Ovary (tissue), 7 donors: ENCODE measurements at regions not wholly inside any gene's neighbourhood (a gene's known extent, or its start where the extent isn't known, plus 50 kb on each side); places are given as distances from the start of the nearest gene placed in this dataset.

Source experiments
- DNase-seq, 5 donors: peaks; one replicate each; pipeline ENCODE4 v3.0.0-alpha.2; 2019 to 2020
- H3K27ac ChIP-seq, 2 donors: fragments of 200-600 bp; one replicate each; pipeline versions ENCODE4 v1.5.1 to v1.8.0; 2019 to 2022
- H3K27me3 ChIP-seq: fragments of 200-600 bp; one replicate; pipeline ENCODE4 v1.8.0; 2022
- H3K36me3 ChIP-seq: fragments of 200-600 bp; sonication (generic); one replicate; pipeline ENCODE4 v1.5.1; 2019
- H3K4me1 ChIP-seq: one replicate; pipeline ENCODE4 v1.8.1; 2013; ENCODE audit warnings: mild to moderate bottlenecking, moderate library complexity; ENCODE audit not compliant: insufficient read depth
- H3K4me3 ChIP-seq: fragments of 200-600 bp; sonication (generic); one replicate; pipeline ENCODE4 v1.5.1; 2017
- H3K9me3 ChIP-seq, 2 donors: fragments of 200-600 bp in 1 of 2; sonication (generic) in 1 of 2; one replicate each; pipeline versions ENCODE4 v1.5.1 to v1.8.1; 2013 to 2019; ENCODE audit warnings: mild to moderate bottlenecking in 1 of 2, moderate library complexity in 1 of 2
- CTCF ChIP-seq, 3 donors: fragments of 450-650 bp in 2 of 3; fragments of 200-600 bp in 1 of 3; IDR thresholded peaks; one replicate each; pipeline versions ENCODE4 v1.5.1 to v1.8.0; 2016 to 2022; ENCODE audit warnings: antibody characterized with exemption in 3 of 3, mild to moderate bottlenecking in 1 of 3
- EP300 ChIP-seq: sonication (generic); formaldehyde crosslinking; IDR thresholded peaks from one replicate; pipeline ENCODE4 v1.6.1; 2017; ENCODE audit warnings: antibody characterized with exemption
- POLR2A ChIP-seq: fragments of 450-650 bp; IDR thresholded peaks from one replicate; pipeline ENCODE4 v1.6.1; 2017; ENCODE audit warnings: antibody characterized with exemption, mild to moderate bottlenecking, moderate library complexity
- WGBS, 3 donors: extraction: QIAGEN DNeasy Blood & Tissue Kit in 1 of 3; methylation state at CpG; one replicate each; pipeline versions ENCODE4 v1.1.5 to v1.1.7; 2013 to 2017; 5-methylcytosine and 5-hydroxymethylcytosine counted together
- intact Hi-C, 4 donors: fragments of 100-400 bp; cut with DNase I; formaldehyde crosslinking; loops; one replicate each; pipeline versions ENCODE4 v1.11.0 to v1.15.1; 2022 to 2023
- donor health status: DM: no; HTN: no; CAD: no; lungs with moderate emphysema.
- donor health status: DM: no; HTN: no; CAD: no.
- donor health status: Bipolar disorder and iron deficiency.
- donor health status: DM: no; HTN: no; CAD: no.
- donor health status: DM: yes; HTN: yes; CAD: no.

DNA sequence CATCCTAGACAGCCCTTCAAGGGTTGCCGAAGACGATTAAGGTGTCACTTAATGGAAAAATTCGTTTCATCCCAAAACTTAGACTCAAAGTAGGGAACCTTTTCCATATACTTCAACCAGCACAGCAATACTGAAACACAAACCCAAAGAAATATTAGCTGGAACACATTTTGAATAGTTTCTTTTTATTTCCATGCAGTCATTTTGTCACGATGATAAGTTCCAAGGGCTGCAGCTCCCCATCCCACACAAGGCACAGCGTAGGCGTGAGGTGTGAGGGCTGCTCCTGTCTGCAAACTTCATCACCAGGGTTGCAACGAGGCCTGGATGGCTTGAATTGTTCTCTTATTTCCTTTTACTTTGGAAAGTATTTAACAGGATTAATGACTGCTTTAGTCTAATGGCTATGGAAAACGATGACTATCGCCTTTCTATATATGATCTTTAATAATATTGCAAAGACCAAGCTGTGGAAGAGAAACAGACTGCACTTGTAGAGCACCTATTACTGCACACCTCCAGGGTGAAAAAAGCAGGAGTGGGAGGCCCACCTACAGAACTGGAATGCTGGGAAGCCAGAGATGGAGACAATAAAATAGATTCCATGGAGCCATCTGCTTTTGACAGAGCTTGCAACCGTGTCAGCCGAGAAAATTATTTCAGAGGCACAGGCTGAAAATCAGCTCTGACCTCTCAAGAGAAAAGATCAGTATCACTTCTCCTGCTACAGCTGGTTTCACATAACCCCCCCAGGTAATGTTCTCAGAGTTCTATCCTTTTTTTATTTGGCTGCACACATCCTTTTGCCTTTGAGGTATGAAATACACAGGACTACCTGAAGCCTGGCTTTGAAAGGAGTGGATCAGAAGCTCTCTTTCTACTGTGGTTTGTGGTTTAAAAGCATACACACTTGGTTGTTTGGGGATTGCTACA lies 274.5 kb upstream of the NBEA start:
- intact Hi-C loops, result no loop called here
- H3K36me3 ChIP-seq, result no peaks in the 10 kb centered on the region
- no peak for DNase-seq
- no peaks in the 10 kb centered on the region for H3K27me3 ChIP-seq
- no peak overlapping the region for H3K4me3 ChIP-seq
- H3K27ac ChIP-seq, result no peak overlapping the region
- 52 to 56% (median 54%) methylated on average over 11 of the region's 11 CpGs for WGBS, 3 donors
- H3K4me1 ChIP-seq, result no peaks in the 10 kb centered on the region
- TF ChIP-seq CTCF (IDR thresholded peaks at IDR 0.05), result no peak
- no peak for TF ChIP-seq POLR2A
- TF ChIP-seq EP300, result no peak
- no peaks in the 10 kb centered on the region for H3K9me3 ChIP-seq

DNA sequence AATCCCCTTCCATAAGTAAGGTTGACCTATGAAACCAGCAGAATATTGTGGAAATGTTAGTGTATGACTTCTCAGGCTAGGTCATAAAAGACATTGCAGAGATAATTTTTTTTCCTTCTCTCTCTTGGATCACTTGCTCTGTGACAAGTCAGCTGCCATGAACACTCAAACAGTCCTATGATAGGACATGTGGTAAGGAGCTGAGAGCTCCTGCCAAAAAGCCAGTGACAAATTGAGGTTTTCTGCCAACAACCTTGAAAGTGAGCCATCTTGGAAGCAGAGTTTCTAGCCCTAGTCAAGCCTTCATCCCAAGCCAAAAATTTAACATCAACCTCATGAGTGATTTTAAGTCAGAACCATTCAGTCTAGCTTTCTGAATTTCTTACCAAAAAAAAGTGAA lies 270.9 kb upstream of the NBEA start:
- DNase-seq, result no peak
- Histone ChIP-seq H3K27ac (no peak overlapping the region), H3K27me3 (no peaks in the 10 kb centered on the region), H3K4me3 (no peak overlapping the region), H3K4me1 (no peaks in the 10 kb centered on the region), H3K9me3 (no peaks in the 10 kb centered on the region), H3K36me3 (no peaks in the 10 kb centered on the region)
- TF ChIP-seq EP300, result no peak
- TF ChIP-seq CTCF (IDR thresholded peaks at IDR 0.05), result no peak
- TF ChIP-seq POLR2A, result no peak
- intact Hi-C loops, result no loop called here

DNA sequence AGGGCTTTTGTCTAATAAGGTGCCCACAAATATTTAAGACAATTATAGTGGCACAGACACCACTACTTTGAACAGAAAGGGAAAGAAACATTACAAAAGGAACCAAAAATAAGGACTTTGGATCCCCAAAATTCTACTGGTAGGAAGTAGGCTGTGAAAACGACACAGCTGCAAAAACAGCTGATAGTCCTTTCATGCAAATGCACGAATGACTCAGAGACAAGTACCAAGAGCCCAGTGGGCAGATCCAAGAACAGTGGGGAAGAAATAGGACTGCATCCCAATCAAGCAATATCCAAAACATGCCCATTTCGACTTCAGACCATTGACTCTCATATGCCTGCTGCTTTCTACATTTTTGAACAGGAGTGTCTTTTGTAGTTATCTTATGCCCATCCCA lies 269.4 kb upstream of the NBEA start:
- H3K9me3 ChIP-seq, result no peaks in the 10 kb centered on the region
- H3K4me1 ChIP-seq, result no peaks in the 10 kb centered on the region
- no peaks in the 10 kb centered on the region for H3K27me3 ChIP-seq
- no peak for DNase-seq
- H3K27ac ChIP-seq, result no peak overlapping the region
- intact Hi-C loops, result no loop called here
- 65 to 75% (median 69%) methylated on average over 3 of the region's 3 CpGs for WGBS, 3 donors
- TF ChIP-seq CTCF (IDR thresholded peaks at IDR 0.05) (no peak), EP300 (no peak), POLR2A (no peak)
- no peaks in the 10 kb centered on the region for H3K36me3 ChIP-seq
- H3K4me3 ChIP-seq, result no peak overlapping the region

DNA sequence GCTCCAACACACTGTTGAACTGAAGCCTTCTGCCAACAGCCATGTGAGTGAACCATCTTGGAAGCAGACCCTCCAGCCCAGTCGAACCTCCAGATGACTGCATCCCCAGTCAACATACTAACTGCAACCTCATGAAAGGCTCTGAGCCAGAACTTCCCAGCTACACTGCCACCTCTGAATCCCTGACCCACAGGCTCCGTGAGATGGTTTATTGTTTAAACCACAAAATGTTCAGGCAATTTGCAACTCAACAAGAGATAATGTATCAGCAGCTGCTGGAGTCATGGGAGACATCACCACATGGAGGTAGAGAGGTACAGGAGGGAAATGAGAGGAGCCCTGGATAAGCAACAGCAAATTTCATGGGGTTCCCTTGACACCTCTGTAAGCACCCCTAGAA lies 266.4 kb upstream of the NBEA start:
- no peaks in the 10 kb centered on the region for H3K27me3 ChIP-seq
- no peak for DNase-seq
- TF ChIP-seq EP300, result no peak
- TF ChIP-seq CTCF (IDR thresholded peaks at IDR 0.05), result no peak
- TF ChIP-seq POLR2A, result no peak
- no peaks in the 10 kb centered on the region for H3K9me3 ChIP-seq
- no peaks in the 10 kb centered on the region for H3K4me1 ChIP-seq
- H3K4me3 ChIP-seq, result no peak overlapping the region
- H3K36me3 ChIP-seq, result no peaks in the 10 kb centered on the region
- 49 to 64% (median 60%) methylated on average over 2 of the region's 2 CpGs for WGBS, 3 donors
- intact Hi-C loops, result no loop called here
- H3K27ac ChIP-seq, result no peak overlapping the region
